ENCODE measurements at regions not wholly inside any gene's neighbourhood (a gene's known extent, or its start where the extent isn't known, plus 50 kb on each side); places are given as distances from the start of the nearest gene placed in this dataset.

DNA sequence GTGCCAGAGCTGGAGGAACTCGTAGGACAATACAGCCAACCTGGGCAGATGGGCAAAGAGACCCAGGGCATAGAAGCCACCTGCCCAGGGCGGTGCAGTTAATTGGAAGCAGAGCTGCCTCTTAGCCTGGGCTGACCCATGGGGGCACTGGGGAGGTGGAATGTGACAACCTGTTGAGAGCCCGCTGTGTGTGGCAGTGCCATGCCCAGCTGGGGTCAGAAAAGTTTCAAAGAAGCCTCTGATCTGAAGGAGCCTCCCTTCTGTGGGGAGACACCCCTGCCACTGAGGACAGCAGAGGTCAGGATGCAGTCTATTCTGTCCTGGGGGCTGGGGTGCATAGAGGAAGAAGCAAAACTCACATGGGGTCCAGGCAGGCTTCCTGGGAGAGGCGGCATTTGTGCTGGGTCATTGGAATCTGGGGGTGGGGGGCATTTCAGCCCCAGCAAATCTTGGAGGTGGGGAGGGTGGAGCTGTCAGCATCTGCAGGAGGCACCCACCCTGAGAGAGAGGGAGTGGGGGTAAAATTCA, 176.1 kb upstream of the CIBAR2 start:
- Histone ChIP-seq H3K4me1 (peaks cover 0 to 96% (median 52%) of the 10 kb centered on the region in 4 donors), H3K4me3 (no peak overlapping the region), H3K27me3 (no peaks in the 10 kb centered on the region), H3K9me3 (no peaks in the 10 kb centered on the region), H3K27ac (peak overlapping the region; percentile 60 to 93 (median 81)), H3K36me3 (no peaks in the 10 kb centered on the region)
- DNase-seq (ENCODE audit: low spot score in 2 of 2): no peak
- TF ChIP-seq POLR2A (IDR thresholded peaks at IDR 0.05): no peak
- TF ChIP-seq, protein P1, sequence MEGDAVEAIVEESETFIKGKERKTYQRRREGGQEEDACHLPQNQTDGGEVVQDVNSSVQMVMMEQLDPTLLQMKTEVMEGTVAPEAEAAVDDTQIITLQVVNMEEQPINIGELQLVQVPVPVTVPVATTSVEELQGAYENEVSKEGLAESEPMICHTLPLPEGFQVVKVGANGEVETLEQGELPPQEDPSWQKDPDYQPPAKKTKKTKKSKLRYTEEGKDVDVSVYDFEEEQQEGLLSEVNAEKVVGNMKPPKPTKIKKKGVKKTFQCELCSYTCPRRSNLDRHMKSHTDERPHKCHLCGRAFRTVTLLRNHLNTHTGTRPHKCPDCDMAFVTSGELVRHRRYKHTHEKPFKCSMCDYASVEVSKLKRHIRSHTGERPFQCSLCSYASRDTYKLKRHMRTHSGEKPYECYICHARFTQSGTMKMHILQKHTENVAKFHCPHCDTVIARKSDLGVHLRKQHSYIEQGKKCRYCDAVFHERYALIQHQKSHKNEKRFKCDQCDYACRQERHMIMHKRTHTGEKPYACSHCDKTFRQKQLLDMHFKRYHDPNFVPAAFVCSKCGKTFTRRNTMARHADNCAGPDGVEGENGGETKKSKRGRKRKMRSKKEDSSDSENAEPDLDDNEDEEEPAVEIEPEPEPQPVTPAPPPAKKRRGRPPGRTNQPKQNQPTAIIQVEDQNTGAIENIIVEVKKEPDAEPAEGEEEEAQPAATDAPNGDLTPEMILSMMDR (IDR thresholded peaks at IDR 0.05): no peak
- TF ChIP-seq EP300 (IDR thresholded peaks at IDR 0.05): no peak
- WGBS, 2 donors: 83 to 89% methylated on average over 4 of the region's 4 CpGs

DNA sequence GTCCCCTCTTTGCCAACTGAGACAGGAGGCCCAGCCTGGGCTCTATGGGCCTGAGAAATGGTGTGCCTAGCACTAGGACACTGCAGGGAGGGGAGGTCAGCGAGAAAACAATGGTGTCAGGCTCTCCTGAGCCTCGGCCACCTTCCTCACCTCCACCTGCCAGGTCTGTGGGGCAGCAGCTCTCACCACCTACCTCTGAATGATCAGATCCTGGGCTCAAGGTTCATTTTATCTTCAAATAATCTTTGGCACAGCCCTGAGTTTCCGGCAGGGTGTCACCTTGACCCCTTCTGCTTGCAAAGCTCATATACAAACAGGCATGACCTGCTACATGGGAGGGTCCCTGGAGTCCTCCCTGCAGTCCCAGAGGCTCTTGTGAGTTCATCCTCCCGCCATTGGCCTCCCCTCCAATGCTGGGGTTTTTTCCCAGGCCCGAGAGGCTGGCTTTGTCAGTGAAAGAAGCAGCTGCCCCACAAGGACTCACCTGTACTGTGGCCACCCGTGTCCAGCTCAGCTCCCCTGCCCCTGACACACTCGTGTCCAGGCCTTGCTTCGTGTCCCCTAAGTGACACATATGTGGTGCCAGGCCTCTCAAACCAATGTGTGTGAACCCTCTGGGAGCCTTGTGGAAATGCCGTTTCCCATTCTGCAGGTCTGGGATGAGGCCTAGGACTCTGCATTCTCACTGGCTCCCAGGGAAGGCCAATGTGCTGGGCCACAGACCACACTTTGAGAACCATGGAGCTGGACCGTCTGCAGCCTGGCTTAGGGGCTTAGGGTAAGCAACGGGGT, 176.8 kb upstream of the CIBAR2 start:
- Histone ChIP-seq H3K36me3 (no peaks in the 10 kb centered on the region), H3K27me3 (no peaks in the 10 kb centered on the region), H3K27ac (peak overlapping the region; percentile 60 to 93 (median 81)), H3K9me3 (no peaks in the 10 kb centered on the region), H3K4me3 (no peak overlapping the region), H3K4me1 (peaks cover 0 to 99% (median 58%) of the 10 kb centered on the region in 4 donors)
- no peak for DNase-seq (ENCODE audit: low spot score in 2 of 2)
- TF ChIP-seq, protein P1 (IDR thresholded peaks at IDR 0.05): no peak
- no peak for TF ChIP-seq EP300 (IDR thresholded peaks at IDR 0.05)
- 83 to 89% methylated on average over 10 to 11 of the region's 11 CpGs for WGBS, 2 donors

DNA sequence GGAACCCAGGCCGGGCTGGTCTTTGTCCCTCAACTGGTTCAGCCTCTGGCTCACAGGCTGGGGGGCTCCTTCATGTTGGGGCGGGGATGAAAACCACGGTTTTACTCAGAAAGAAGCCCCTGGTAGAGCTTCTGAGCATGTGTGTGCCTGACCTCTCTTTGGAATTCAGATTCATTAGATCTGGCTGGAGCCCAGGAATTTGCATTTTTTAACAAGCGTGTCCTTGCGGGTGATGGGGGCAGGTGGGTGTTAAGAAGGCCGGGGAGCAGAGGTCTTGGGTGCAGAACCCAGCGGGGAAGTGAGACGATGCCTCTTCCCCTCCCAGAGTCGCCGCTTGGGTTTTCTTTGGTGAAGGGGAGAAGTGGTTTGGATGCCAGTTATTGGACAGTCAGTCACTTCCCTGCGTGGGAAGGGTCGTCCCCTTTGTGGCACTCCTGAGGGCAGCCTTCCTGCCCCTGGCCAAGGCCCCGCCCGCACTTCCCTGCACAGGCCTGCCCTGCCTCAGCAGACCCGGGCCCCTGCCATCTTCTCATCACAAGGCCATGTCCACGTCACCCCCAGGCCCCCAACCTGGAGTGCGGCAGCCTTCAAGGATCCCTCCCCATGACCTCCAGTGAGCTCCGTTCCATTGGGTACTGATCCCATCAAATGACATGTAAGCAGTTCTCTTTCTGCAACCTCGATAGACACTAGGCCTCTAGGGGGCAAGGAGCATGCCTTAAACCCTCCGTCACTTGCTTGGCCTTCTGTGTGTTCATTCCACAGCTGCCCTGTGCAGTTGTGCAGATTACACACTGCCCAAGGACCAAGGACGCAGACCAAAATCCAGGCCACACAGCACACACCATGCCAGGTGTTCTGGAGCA, 177.7 kb upstream of the CIBAR2 start:
- WGBS, 2 donors: 59 to 61% methylated on average over 21 of the region's 21 CpGs
- H3K27me3 ChIP-seq: no peaks in the 10 kb centered on the region
- no peaks in the 10 kb centered on the region for H3K9me3 ChIP-seq
- no peaks in the 10 kb centered on the region for H3K36me3 ChIP-seq
- H3K4me1 ChIP-seq: peaks cover 0 to 93% (median 58%) of the 10 kb centered on the region in 4 donors
- H3K27ac ChIP-seq: peak overlapping the region; percentile 60 to 93 (median 76)
- no peak for DNase-seq (ENCODE audit: low spot score in 2 of 2)
- no peak overlapping the region for H3K4me3 ChIP-seq
- TF ChIP-seq, protein P1 (IDR thresholded peaks at IDR 0.05): no peak
- TF ChIP-seq POLR2A (IDR thresholded peaks at IDR 0.05) (no peak), EP300 (IDR thresholded peaks at IDR 0.05) (no peak)

DNA sequence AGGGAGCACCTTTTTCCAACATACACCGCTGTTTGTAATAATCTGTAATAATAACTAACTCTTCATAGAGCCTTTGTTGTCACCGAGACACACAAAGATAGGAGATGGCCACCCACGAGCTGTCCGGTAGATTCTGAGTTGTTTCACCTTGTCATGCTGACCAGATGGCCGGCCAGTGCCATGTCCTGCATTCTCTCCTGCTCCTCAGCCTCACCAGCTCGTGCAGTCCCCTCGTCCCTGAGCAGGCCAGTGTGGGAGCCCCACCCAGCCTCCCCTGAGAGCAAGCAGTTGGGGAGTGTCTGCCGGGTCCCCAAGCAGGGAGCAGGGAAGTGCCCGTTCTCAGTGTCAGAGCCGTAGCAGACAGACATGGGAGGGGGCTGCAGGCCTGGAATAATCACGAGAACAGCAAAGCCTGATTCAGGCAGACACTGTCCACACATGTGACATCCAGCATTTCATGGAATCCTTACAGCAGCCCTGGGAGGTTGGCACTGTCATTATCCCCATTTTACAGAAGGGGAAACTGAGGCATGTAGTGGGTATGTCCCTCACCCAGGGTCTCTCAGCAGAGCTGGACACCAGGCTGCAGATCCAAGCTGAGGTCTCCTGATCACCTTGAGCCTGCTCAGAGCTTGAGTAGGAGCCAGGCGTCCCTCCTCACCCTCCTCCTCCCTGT, 178.5 kb upstream of the CIBAR2 start:
- Histone ChIP-seq H3K4me3 (no peak overlapping the region), H3K4me1 (peaks cover 0 to 85% (median 53%) of the 10 kb centered on the region in 4 donors), H3K27me3 (no peaks in the 10 kb centered on the region), H3K9me3 (no peaks in the 10 kb centered on the region), H3K36me3 (no peaks in the 10 kb centered on the region), H3K27ac (peak overlapping the region; percentile 60 to 93 (median 76))
- DNase-seq (ENCODE audit: low spot score in 2 of 2): no peak
- 48 to 60% methylated on average over 12 of the region's 12 CpGs for WGBS, 2 donors
- TF ChIP-seq EP300 (IDR thresholded peaks at IDR 0.05): no peak
- TF ChIP-seq, protein P1 (IDR thresholded peaks at IDR 0.05): no peak
- no peak for TF ChIP-seq POLR2A (IDR thresholded peaks at IDR 0.05)
